PC-9 (cell line): ENCODE measurements at regions not wholly inside any gene's neighbourhood (a gene's known extent, or its start where the extent isn't known, plus 50 kb on each side); places are given as distances from the start of the nearest gene placed in this dataset.

Experiments used
- BruUV-seq: library from RNA; stranded (reverse); fragments of 400-500 nt; replicated peaks from 2 replicates; lab custom pipeline; 2021; lab: Mats Ljungman, UMichigan
- CTCF ChIA-PET: fragments of 300-600 bp; sonication (Branson Sonifier 250); formaldehyde crosslinking; loops from one replicate; lab custom pipeline; 2022; ENCODE audit warnings: antibody characterized with exemption; lab: Charles Lee
- POLR2A ChIA-PET: fragments of 300-600 bp; sonication (Branson Sonifier 250); formaldehyde crosslinking; loops from one replicate; lab custom pipeline; 2022; ENCODE audit warnings: antibody characterized with exemption; ENCODE audit not compliant: unreplicated experiment; lab: Charles Lee
- DNase-seq, 2 experiments: peaks; one replicate each; pipeline versions ENCODE4 v3.0.0 to v3.0.0-alpha.2; 2015 to 2022; ENCODE audit warnings: mixed read lengths in 1 of 2
- H2AFZ ChIP-seq: fragments of 200-600 bp; sonication (generic); 2 replicates; pipeline ENCODE4 v1.8.1; 2017; ENCODE audit warnings: antibody characterized with exemption
- H3F3A ChIP-seq: fragments of 200-600 bp; sonication (generic); 2 replicates; pipeline ENCODE4 v1.8.1; 2017; ENCODE audit warnings: antibody characterized with exemption, mild to moderate bottlenecking, low read depth; ENCODE audit not compliant: insufficient read depth
- H3K27ac ChIP-seq: fragments of 200-600 bp; sonication (generic); 2 replicates; pipeline ENCODE4 v1.6.1; 2016; ENCODE audit warnings: mixed run types
- H3K27me3 ChIP-seq: fragments of 200-600 bp; sonication (generic); 2 replicates; pipeline ENCODE4 v1.6.1; 2016; ENCODE audit warnings: low read depth, mixed run types; ENCODE audit not compliant: insufficient read depth
- H3K36me3 ChIP-seq: fragments of 200-600 bp; sonication (generic); 2 replicates; pipeline ENCODE4 v1.6.1; 2016; ENCODE audit warnings: low read depth, mixed run types
- H3K4me1 ChIP-seq: fragments of 200-600 bp; sonication (generic); replicated peaks from 2 replicates; pipeline ENCODE4 v1.6.1; 2016; ENCODE audit warnings: mixed run types; ENCODE audit not compliant: insufficient read depth
- H3K4me2 ChIP-seq: fragments of 200-600 bp; sonication (generic); 2 replicates; pipeline ENCODE4 v1.6.1; 2017; ENCODE audit warnings: mixed run types
- H3K4me3 ChIP-seq: fragments of 200-600 bp; sonication (generic); 2 replicates; pipeline ENCODE4 v1.6.1; 2016; ENCODE audit warnings: mixed run types
- H3K79me2 ChIP-seq: fragments of 200-600 bp; sonication (generic); 2 replicates; pipeline ENCODE4 v1.6.1; 2017; ENCODE audit warnings: low read depth, mixed run types
- H3K9me2 ChIP-seq: fragments of 200-600 bp; sonication (generic); 2 replicates; pipeline ENCODE4 v1.8.1; 2017; ENCODE audit warnings: mild to moderate bottlenecking; ENCODE audit not compliant: insufficient read depth
- H3K9me3 ChIP-seq: fragments of 200-600 bp; sonication (generic); 2 replicates; pipeline ENCODE4 v1.8.1; 2016; ENCODE audit warnings: low read depth; ENCODE audit not compliant: insufficient read depth
- H4K20me1 ChIP-seq: fragments of 200-600 bp; sonication (generic); 2 replicates; pipeline ENCODE4 v1.8.1; 2017; ENCODE audit not compliant: insufficient read depth
- EZH2 ChIP-seq: fragments of 200-600 bp; sonication (generic); IDR thresholded peaks from 2 replicates; pipeline ENCODE4 v1.8.0; 2017; ENCODE audit warnings: antibody characterized with exemption, low read depth
- intact Hi-C: fragments of 100-400 bp; cut with micrococcal nuclease; formaldehyde crosslinking; loops from one replicate; pipeline ENCODE4 v1.10.0; 2022; ENCODE audit not compliant: unreplicated experiment
- TF ChIP-seq, protein P1 (sequence below): fragments of 200-600 bp; sonication (generic); conservative IDR thresholded peaks from 2 replicates; pipeline ENCODE4 v1.6.1; 2017; ENCODE audit warnings: mixed run types, antibody characterized with exemption, mild to moderate bottlenecking, moderate library complexity

DNA sequence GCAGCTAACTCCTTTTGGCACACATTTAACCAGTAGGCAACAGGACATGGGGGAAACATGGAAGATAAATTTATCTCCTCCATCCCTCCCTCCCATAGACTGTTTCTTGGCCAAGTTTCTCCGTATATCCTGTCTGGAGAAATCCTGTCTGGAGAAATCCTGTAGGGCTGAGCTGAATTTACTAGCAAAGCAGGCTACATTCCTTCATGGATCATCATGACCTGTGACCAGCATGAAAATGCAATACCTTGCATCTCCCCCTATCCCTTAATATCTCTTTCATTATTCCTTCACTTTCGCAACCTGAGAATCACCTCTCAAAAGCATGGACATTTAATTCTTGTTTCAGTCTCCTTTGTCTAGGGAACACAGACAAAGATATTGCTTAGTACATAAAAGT is 379.1 kb downstream of the PSAT1 start:
- ChIA-PET CTCF (no interaction called here), POLR2A (no interaction called here)
- intact Hi-C loops = no loop called here
- Histone ChIP-seq H3K4me3 (no peak overlapping the region), H3K36me3 (no peaks in the 10 kb centered on the region), H3K9me2 (no peaks in the 10 kb centered on the region), H3K4me2 (no peak overlapping the region), H3K27me3 (no peaks in the 10 kb centered on the region), H3K9me3 (no peaks in the 10 kb centered on the region), H4K20me1 (no peaks in the 10 kb centered on the region), H3F3A (no peaks in the 10 kb centered on the region), H3K4me1 (no peaks in the 10 kb centered on the region), H3K27ac (no peak overlapping the region), H2AFZ (no peak overlapping the region), H3K79me2 (no peaks in the 10 kb centered on the region)
- TF ChIP-seq, protein P1, sequence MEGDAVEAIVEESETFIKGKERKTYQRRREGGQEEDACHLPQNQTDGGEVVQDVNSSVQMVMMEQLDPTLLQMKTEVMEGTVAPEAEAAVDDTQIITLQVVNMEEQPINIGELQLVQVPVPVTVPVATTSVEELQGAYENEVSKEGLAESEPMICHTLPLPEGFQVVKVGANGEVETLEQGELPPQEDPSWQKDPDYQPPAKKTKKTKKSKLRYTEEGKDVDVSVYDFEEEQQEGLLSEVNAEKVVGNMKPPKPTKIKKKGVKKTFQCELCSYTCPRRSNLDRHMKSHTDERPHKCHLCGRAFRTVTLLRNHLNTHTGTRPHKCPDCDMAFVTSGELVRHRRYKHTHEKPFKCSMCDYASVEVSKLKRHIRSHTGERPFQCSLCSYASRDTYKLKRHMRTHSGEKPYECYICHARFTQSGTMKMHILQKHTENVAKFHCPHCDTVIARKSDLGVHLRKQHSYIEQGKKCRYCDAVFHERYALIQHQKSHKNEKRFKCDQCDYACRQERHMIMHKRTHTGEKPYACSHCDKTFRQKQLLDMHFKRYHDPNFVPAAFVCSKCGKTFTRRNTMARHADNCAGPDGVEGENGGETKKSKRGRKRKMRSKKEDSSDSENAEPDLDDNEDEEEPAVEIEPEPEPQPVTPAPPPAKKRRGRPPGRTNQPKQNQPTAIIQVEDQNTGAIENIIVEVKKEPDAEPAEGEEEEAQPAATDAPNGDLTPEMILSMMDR = no peak
- TF ChIP-seq EZH2 = no peak
- no TSS peak for BruUV-seq
- DNase-seq = no peak

DNA sequence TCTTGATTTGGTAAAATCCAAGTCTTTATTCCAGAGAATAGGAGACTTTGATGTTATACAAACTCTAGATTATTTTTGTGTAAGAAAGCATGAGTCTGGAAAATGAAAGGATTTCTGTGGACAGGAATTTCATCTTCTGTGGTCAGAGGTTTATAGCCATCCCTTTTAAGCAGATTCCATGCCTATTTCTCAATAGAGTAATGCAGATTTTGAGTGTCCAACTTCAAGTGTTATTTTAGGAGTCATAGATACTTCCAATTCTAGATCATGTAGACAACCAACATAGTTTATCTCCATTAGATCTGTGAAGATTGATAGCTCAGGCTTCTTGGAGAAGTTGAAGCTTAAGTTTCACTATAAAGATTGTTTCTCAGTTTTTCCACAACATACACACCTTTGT is 379.7 kb downstream of the PSAT1 start:
- no peak overlapping the region for H3K4me2 ChIP-seq
- intact Hi-C loops = no loop called here
- no peaks in the 10 kb centered on the region for H3K27me3 ChIP-seq
- no TSS peak for BruUV-seq
- H3K4me3 ChIP-seq = no peak overlapping the region
- no peaks in the 10 kb centered on the region for H3K9me2 ChIP-seq
- no peaks in the 10 kb centered on the region for H4K20me1 ChIP-seq
- DNase-seq = no peak
- POLR2A ChIA-PET = no interaction called here
- no peaks in the 10 kb centered on the region for H3K79me2 ChIP-seq
- TF ChIP-seq, protein P1 = no peak
- TF ChIP-seq EZH2 = no peak
- no peaks in the 10 kb centered on the region for H3K36me3 ChIP-seq
- H3K9me3 ChIP-seq = no peaks in the 10 kb centered on the region
- no peak overlapping the region for H2AFZ ChIP-seq
- no peak overlapping the region for H3K27ac ChIP-seq
- no peaks in the 10 kb centered on the region for H3F3A ChIP-seq
- no peaks in the 10 kb centered on the region for H3K4me1 ChIP-seq
- CTCF ChIA-PET = no interaction called here

DNA sequence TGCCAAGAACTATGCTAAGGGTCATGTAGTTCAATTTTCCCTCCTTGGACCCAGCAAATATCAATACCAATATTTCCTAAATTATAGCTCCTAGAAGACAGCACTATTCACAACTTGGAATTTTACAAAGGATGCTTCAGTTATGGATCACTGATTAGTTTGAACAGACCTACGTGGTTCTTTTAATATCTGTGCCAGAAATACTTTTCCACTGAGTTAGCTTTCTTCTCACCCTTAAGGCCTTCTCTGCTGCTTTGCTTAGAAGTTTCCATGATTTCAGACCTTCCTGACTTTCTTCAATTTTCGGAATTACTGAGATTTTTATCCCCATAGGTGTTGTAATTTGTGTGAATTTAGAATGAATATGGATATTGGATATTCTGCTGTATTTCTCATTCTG is 380.4 kb downstream of the PSAT1 start:
- ChIA-PET CTCF (no interaction called here), POLR2A (no interaction called here)
- H3K4me2 ChIP-seq = no peak overlapping the region
- no peak overlapping the region for H3K27ac ChIP-seq
- no peaks in the 10 kb centered on the region for H3F3A ChIP-seq
- no peaks in the 10 kb centered on the region for H3K9me2 ChIP-seq
- no peaks in the 10 kb centered on the region for H3K9me3 ChIP-seq
- H3K4me3 ChIP-seq = no peak overlapping the region
- no peaks in the 10 kb centered on the region for H4K20me1 ChIP-seq
- H3K36me3 ChIP-seq = no peaks in the 10 kb centered on the region
- intact Hi-C loops = no loop called here
- TF ChIP-seq, protein P1 = no peak
- TF ChIP-seq EZH2 = no peak
- no peaks in the 10 kb centered on the region for H3K79me2 ChIP-seq
- no peaks in the 10 kb centered on the region for H3K4me1 ChIP-seq
- no TSS peak for BruUV-seq
- no peaks in the 10 kb centered on the region for H3K27me3 ChIP-seq
- H2AFZ ChIP-seq = no peak overlapping the region
- DNase-seq = no peak
